K562 (cell line): ENCODE measurements at regions not wholly inside any gene's neighbourhood (a gene's known extent, or its start where the extent isn't known, plus 50 kb on each side); places are given as distances from the start of the nearest gene placed in this dataset.

Source experiments
- ATAC-seq: fragments of 200-7000 bp; cut with Tn5 transposase; 3 replicates; pipeline ENCODE4 v1.9.1; 2020; ENCODE audit warnings: moderate library complexity
- BruUV-seq: library from RNA; stranded (reverse); fragments of 400-500 nt; replicated peaks from 2 replicates; lab custom pipeline; 2021; lab: Mats Ljungman, UMichigan
- CTCF ChIA-PET: fragments of 300-600 bp; formaldehyde crosslinking; extraction: SDS; loops from one replicate; lab custom pipeline; 2021; ENCODE audit warnings: low intra/inter-chr PET ratio; lab: Yijun Ruan, JAX
- POLR2A ChIA-PET: fragments of 300-600, 350-650 bp; sonication (Branson Sonifier 250); formaldehyde crosslinking; extraction: SDS; loops from one replicate; lab custom pipeline; 2021; ENCODE audit warnings: antibody characterized with exemption, inconsistent platforms; lab: Yijun Ruan, JAX
- DNase-seq, 4 experiments: peaks; one replicate each; pipeline versions ENCODE4 v3.0.0 to v3.0.0-alpha.2; 2011 to 2018; ENCODE audit warnings: low spot score in 3 of 4, mixed read lengths in 3 of 4; ENCODE audit errors: extremely low read depth in 1 of 4
- FAIRE-seq: peaks from 2 replicates; lab custom pipeline; 2011; peaks lifted over from hg19 to GRCh38; lab: Jason Lieb, UNC
- H2AFZ ChIP-seq: 2 replicates; pipeline ENCODE4 v1.6.0; 2011; ENCODE audit warnings: low read depth, low read length, control low read depth, inconsistent platforms
- H3K27ac ChIP-seq: fragments of 200-600 bp; 3 replicates; pipeline ENCODE4 v1.8.0; 2011; ENCODE audit warnings: low read depth, mild to moderate bottlenecking, control low read depth, inconsistent platforms, low read length, moderate library complexity, mixed read lengths; ENCODE audit errors: extremely low read depth
- H3K27me3 ChIP-seq, 2 experiments: fragments of 300-600 bp in 1 of 2; 2 replicates in 1 of 2; 3 replicates in 1 of 2; pipeline versions ENCODE4 v1.6.0 to v1.8.0; 2011; ENCODE audit warnings: inconsistent platforms in 2 of 2, low read length in 2 of 2, mild to moderate bottlenecking in 1 of 2, mixed read lengths in 1 of 2, moderate library complexity in 1 of 2; ENCODE audit not compliant: control insufficient read depth in 2 of 2, insufficient read depth in 2 of 2
- H3K36me3 ChIP-seq: fragments of 300-600 bp; 3 replicates; pipeline ENCODE4 v1.8.0; 2011; ENCODE audit warnings: mild to moderate bottlenecking, low read length, inconsistent platforms; ENCODE audit not compliant: control insufficient read depth, insufficient read depth
- H3K4me1 ChIP-seq, 2 experiments: fragments of 200-600 bp in 1 of 2; replicated peaks in 1 of 2; 2 replicates in 1 of 2; 3 replicates in 1 of 2; pipeline versions ENCODE4 v1.5.1 to v1.8.0; 2011; ENCODE audit warnings: inconsistent platforms in 2 of 2, low read length in 2 of 2, mild to moderate bottlenecking in 1 of 2, mixed read lengths in 1 of 2, moderate library complexity in 1 of 2; ENCODE audit not compliant: control insufficient read depth in 2 of 2, insufficient read depth in 2 of 2
- H3K4me2 ChIP-seq: 2 replicates; pipeline ENCODE4 v1.6.1; 2011; ENCODE audit warnings: low read length, control low read depth, inconsistent platforms, mixed read lengths; ENCODE audit not compliant: insufficient read depth
- H3K4me3 ChIP-seq: fragments of 200-600 bp; sonication (generic), shearing (Covaris generic); 2 replicates; pipeline ENCODE4 v1.5.1; 2016; ENCODE audit warnings: control low read depth, inconsistent platforms
- H3K79me2 ChIP-seq: fragments of 200-600 bp; 3 replicates; pipeline ENCODE4 v1.8.0; 2011; ENCODE audit warnings: low read length, inconsistent platforms; ENCODE audit not compliant: control insufficient read depth, insufficient read depth
- H3K9ac ChIP-seq, 2 experiments: 2 replicates each; pipeline versions ENCODE4 v1.6.0 to v1.6.1; 2011; ENCODE audit warnings: low read depth in 2 of 2, low read length in 2 of 2, control low read depth in 1 of 2, inconsistent platforms in 1 of 2, mild to moderate bottlenecking in 1 of 2, mixed read lengths in 1 of 2; ENCODE audit not compliant: insufficient read depth in 1 of 2
- H3K9me1 ChIP-seq: one replicate; pipeline ENCODE4 v1.6.0; 2011; ENCODE audit warnings: inconsistent platforms, mild to moderate bottlenecking, low read length, moderate library complexity; ENCODE audit not compliant: control insufficient read depth, insufficient read depth
- H3K9me3 ChIP-seq: replicated peaks from 2 replicates; pipeline ENCODE4 v1.5.1; 2011; ENCODE audit warnings: low read depth, low read length, inconsistent platforms; ENCODE audit not compliant: control insufficient read depth, insufficient read depth
- H4K20me1 ChIP-seq: replicated peaks from 2 replicates; pipeline ENCODE4 v1.6.1; 2011; ENCODE audit warnings: low read length, inconsistent platforms, mixed read lengths; ENCODE audit not compliant: control insufficient read depth, insufficient read depth
- ADNP ChIP-seq: fragments of 200-800 bp; sonication (Bioruptor generic); IDR thresholded peaks from 2 replicates; pipeline ENCODE4 v1.6.1; 2016; ENCODE audit warnings: missing genetic modification characterization, missing compliant biosample characterization
- CREM ChIP-seq: IDR thresholded peaks from 2 replicates; pipeline ENCODE4 v1.6.1; 2014; ENCODE audit warnings: antibody characterized with exemption, low read depth
- ELF4 ChIP-seq: fragments of 450-650 bp; formaldehyde crosslinking; IDR thresholded peaks from 2 replicates; pipeline ENCODE4 v1.4.0; 2022; ENCODE audit warnings: missing genetic modification characterization
- EP400 ChIP-seq: fragments of 450-650 bp; IDR thresholded peaks from 2 replicates; pipeline ENCODE4 v1.6.1; 2017; ENCODE audit warnings: antibody characterized with exemption, mild to moderate bottlenecking, moderate library complexity
- GABPA ChIP-seq: fragments of 200-800 bp; sonication (Bioruptor generic); conservative IDR thresholded peaks from 2 replicates; pipeline ENCODE4 v1.6.1; 2016; ENCODE audit warnings: low read depth, missing genetic modification characterization, missing compliant biosample characterization
- KDM2B ChIP-seq: fragments of 250-450 bp; sonication (Bioruptor Pico); IDR thresholded peaks from 2 replicates; pipeline ENCODE4 v1.8.0; 2021; ENCODE audit warnings: mild to moderate bottlenecking, moderate library complexity
- MEF2A ChIP-seq: IDR thresholded peaks from 2 replicates; pipeline ENCODE4 v1.6.1; 2011; ENCODE audit warnings: low read depth, mild to moderate bottlenecking, low read length, moderate library complexity; ENCODE audit not compliant: control insufficient read depth
- POLR3A ChIP-seq: IDR thresholded peaks from 2 replicates; pipeline ENCODE4 v1.6.1; 2011; ENCODE audit warnings: borderline replicate concordance, mild to moderate bottlenecking, moderate library complexity; ENCODE audit not compliant: insufficient read length, insufficient read depth; ENCODE audit errors: extremely low read depth
- TCF3 ChIP-seq: sonication (generic); formaldehyde crosslinking; IDR thresholded peaks from 2 replicates; pipeline ENCODE4 v1.4.0; 2020; ENCODE audit warnings: mild to moderate bottlenecking, missing genetic modification reagents
- ZBTB1 ChIP-seq: sonication (generic); formaldehyde crosslinking; IDR thresholded peaks from 2 replicates; pipeline ENCODE4 v1.8.1; 2023; ENCODE audit warnings: missing genetic modification reagents, low read depth, mild to moderate bottlenecking, borderline replicate concordance
- ZKSCAN8 ChIP-seq: fragments of 200-800 bp; sonication (Bioruptor generic); IDR thresholded peaks from 2 replicates; pipeline ENCODE4 v1.6.1; 2016; ENCODE audit warnings: missing genetic modification characterization, missing compliant biosample characterization
- WGBS: fragments of 100-300 bp; shearing (Covaris generic); methylation state at CpG from one replicate; pipeline ENCODE4 v1.1.6; 2016; ENCODE audit warnings: low coverage, mixed read lengths; ENCODE audit not compliant: insufficient coverage; ENCODE audit errors: missing lambda C conversion rate; 5-methylcytosine and 5-hydroxymethylcytosine counted together
- in situ Hi-C: fragments of 300-500 bp; cut with MboI; formaldehyde crosslinking; loops from 4 replicates; pipeline ENCODE4 v1.15.0; 2018; ENCODE audit warnings: inconsistent platforms, mixed read lengths
- intact Hi-C: fragments of 100-400 bp; cut with micrococcal nuclease; formaldehyde crosslinking; loops from 2 replicates; pipeline ENCODE4 v1.14.2; 2022
- TF ChIP-seq, protein P1 (sequence below): fragments of 250-450 bp; sonication (Bioruptor Pico); IDR thresholded peaks from 2 replicates; pipeline ENCODE4 v1.8.0; 2022; ENCODE audit warnings: moderate library complexity, mild to moderate bottlenecking, inconsistent platforms
- TF ChIP-seq, protein P2 (sequence below), 2 experiments: fragments of 450-650 bp; IDR thresholded peaks; 2 replicates each; pipeline ENCODE4 v1.6.1; 2016; ENCODE audit warnings: mild to moderate bottlenecking in 2 of 2, borderline replicate concordance in 1 of 2, low read depth in 1 of 2, moderate library complexity in 1 of 2

DNA sequence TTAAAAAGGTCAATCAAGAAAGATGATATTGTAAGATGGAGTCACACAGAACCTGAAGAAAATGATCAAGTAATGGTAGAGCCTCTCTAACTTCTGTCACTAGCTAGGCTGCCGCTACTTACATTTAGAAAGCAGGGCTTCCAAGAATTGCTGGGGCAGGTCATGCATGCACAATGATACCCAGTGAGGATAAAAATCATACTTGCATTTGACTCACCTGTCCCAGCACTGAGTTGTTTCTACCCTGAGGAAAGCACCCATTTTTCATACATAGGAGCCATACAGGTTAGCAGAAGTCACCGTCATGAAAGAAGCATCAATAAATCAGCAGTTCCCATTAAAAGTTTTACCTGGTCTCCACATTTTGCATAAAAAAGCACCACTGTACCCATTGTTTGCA is 662.3 kb upstream of the FANCL start:
- ChIA-PET CTCF (no interaction called here), POLR2A (interaction anchor here (0.9 to 2.1 kb wide), 2 partner anchors 12 to 325 kb away, joined by 3 to 10 read pairs; no protein-coding TSS in a partner anchor)
- DNase-seq (no peak), ATAC-seq (no peak), FAIRE-seq (no peak)
- H3K9me3 ChIP-seq = no peaks in the 10 kb centered on the region
- no peaks in the 10 kb centered on the region for H3K79me2 ChIP-seq
- no peak overlapping the region for H3K4me3 ChIP-seq
- no peak overlapping the region for H2AFZ ChIP-seq
- no peak overlapping the region for H3K27ac ChIP-seq
- TF ChIP-seq MEF2A (no peak), ZKSCAN8 (CRISPR knock-in tag) (no peak), ELF4 (CRISPR knock-in tag) (no peak), CREM (no peak), ZBTB1 (CRISPR knock-in tag) (no peak), EP400 (no peak), KDM2B (CRISPR knock-in tag) (no peak), TCF3 (CRISPR knock-in tag) (no peak), ADNP (tag) (no peak), GABPA (tag) (no peak), POLR3A (no peak)
- TF ChIP-seq, protein P1, sequence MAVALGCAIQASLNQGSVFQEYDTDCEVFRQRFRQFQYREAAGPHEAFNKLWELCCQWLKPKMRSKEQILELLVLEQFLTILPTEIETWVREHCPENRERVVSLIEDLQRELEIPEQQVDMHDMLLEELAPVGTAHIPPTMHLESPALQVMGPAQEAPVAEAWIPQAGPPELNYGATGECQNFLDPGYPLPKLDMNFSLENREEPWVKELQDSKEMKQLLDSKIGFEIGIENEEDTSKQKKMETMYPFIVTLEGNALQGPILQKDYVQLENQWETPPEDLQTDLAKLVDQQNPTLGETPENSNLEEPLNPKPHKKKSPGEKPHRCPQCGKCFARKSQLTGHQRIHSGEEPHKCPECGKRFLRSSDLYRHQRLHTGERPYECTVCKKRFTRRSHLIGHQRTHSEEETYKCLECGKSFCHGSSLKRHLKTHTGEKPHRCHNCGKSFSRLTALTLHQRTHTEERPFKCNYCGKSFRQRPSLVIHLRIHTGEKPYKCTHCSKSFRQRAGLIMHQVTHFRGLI (CRISPR knock-in tag) = no peak
- TF ChIP-seq, protein P2, sequence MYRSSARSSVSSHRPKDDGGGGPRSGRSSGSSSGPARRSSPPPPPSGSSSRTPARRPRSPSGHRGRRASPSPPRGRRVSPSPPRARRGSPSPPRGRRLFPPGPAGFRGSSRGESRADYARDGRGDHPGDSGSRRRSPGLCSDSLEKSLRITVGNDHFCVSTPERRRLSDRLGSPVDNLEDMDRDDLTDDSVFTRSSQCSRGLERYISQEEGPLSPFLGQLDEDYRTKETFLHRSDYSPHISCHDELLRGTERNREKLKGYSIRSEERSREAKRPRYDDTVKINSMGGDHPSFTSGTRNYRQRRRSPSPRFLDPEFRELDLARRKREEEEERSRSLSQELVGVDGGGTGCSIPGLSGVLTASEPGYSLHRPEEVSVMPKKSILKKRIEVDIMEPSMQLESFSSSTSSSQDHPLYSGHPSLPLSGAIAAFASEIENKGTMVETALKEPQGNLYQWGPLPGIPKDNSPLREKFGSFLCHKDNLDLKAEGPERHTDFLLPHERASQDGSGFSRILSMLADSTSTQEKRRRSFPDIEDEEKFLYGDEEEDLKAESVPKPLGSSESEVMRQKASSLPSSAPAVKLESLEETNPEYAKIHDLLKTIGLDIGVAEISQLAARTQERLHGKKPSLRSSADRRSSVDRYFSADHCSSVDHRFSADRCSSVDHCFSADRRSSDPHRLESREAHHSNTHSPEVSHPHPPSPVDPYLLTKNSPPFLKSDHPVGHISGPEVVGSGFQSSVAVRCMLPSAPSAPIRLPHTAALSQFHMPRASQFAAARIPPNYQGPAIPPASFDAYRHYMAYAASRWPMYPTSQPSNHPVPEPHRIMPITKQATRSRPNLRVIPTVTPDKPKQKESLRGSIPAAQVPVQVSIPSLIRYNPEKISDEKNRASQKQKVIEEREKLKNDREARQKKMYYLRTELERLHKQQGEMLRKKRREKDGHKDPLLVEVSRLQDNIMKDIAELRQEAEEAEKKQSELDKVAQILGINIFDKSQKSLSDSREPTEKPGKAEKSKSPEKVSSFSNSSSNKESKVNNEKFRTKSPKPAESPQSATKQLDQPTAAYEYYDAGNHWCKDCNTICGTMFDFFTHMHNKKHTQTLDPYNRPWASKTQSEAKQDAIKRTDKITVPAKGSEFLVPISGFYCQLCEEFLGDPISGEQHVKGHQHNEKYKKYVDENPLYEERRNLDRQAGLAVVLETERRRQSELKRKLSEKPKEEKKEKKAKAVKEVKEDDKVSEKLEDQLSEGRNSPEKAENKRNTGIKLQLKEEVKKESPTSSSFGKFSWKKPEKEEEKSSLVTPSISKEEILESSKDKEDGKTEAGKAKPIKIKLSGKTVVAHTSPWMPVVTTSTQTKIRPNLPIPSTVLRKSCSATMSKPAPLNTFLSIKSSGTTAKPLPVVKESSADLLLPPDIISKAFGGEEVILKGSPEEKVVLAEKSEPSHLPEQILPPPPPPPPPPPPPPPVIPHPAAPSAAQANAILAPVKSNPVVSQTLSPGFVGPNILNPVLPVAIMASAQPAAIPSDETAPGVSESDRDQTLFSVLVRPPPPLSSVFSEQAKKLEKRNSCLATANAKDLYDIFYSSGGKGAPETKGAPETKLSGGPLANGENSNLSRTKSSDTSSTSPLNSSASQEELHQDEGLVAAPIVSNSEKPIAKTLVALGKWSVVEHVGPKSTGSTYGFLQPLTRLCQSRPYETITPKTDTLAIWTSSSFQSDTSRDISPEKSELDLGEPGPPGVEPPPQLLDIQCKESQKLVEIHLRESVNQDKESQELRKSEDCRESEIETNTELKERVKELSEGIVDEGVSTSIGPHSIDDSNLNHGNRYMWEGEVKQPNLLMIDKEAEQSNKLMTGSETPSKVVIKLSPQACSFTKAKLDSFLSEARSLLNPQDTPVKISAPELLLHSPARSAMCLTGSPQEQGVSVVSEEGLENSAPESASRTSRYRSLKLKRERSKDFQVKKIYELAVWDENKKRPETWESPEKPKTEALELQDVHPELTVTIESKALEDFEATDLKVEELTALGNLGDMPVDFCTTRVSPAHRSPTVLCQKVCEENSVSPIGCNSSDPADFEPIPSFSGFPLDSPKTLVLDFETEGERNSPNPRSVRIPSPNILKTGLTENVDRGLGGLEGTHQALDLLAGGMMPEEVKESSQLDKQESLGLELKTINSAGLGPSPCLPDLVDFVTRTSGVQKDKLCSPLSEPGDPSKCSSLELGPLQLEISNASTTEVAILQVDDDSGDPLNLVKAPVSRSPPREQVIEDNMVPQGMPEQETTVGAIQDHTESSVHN (IDR thresholded peaks at IDR 0.05; ENCODE audit: borderline replicate concordance in 1 of 2, low read depth in 1 of 2) = no peak
- 48% methylated on average over 2 of the region's 2 CpGs for WGBS
- no peaks in the 10 kb centered on the region for H3K27me3 ChIP-seq
- in situ Hi-C loops = no loop called here
- H3K9ac ChIP-seq = no peak overlapping the region
- no peaks in the 10 kb centered on the region for H3K9me1 ChIP-seq
- no peaks in the 10 kb centered on the region for H3K36me3 ChIP-seq
- H4K20me1 ChIP-seq = no peaks in the 10 kb centered on the region
- no peaks in the 10 kb centered on the region; a peak in 2 of 5 replicates for H3K4me1 ChIP-seq
- BruUV-seq = no TSS peak
- intact Hi-C loops = no loop called here
- H3K4me2 ChIP-seq = no peak overlapping the region
